ENCODE measurements at regions not wholly inside any gene's neighbourhood (a gene's known extent, or its start where the extent isn't known, plus 50 kb on each side); places are given as distances from the start of the nearest gene placed in this dataset.

- H3K27ac ChIP-seq (ENCODE audit: low read depth, low read length): no peak overlapping the region
- H3K79me2 ChIP-seq (ENCODE audit: insufficient read depth, low read length): no peaks in the 10 kb centered on the region
- TF ChIP-seq CTCF (IDR thresholded peaks at IDR 0.05; ENCODE audit: extremely low read depth, low read depth, low read length): no peak
- H3K4me3 ChIP-seq (ENCODE audit: insufficient read depth, low read length): no peak overlapping the region
- DNase-seq (ENCODE audit: insufficient read length, low spot score, missing footprints): no peak
- H4K20me1 ChIP-seq (ENCODE audit: insufficient read depth, low read length): no peaks in the 10 kb centered on the region
- H3K4me2 ChIP-seq (ENCODE audit: insufficient read depth, low read length): no peak overlapping the region
- H3K27me3 ChIP-seq (ENCODE audit: insufficient read depth, low read length): no peaks in the 10 kb centered on the region
- H2AFZ ChIP-seq (ENCODE audit: low read length): no peak overlapping the region
- no peaks in the 10 kb centered on the region for H3K9me3 ChIP-seq (ENCODE audit: low read depth, low read length)
- no peaks in the 10 kb centered on the region for H3K36me3 ChIP-seq (ENCODE audit: insufficient read depth, low read length)
- H3K4me1 ChIP-seq (ENCODE audit: insufficient read depth, low read length): no peaks in the 10 kb centered on the region
Measured at GRCh38 chr11:133787379-133788141, 57.8 kb downstream of the SPATA19 start.

GRCh38 chr11:133785795-133786340, 59.4 kb downstream of the SPATA19 start:
- Histone ChIP-seq H3K4me1 (ENCODE audit: insufficient read depth, low read length) (no peaks in the 10 kb centered on the region), H3K79me2 (ENCODE audit: insufficient read depth, low read length) (no peaks in the 10 kb centered on the region), H4K20me1 (ENCODE audit: insufficient read depth, low read length) (no peaks in the 10 kb centered on the region), H3K36me3 (ENCODE audit: insufficient read depth, low read length) (no peaks in the 10 kb centered on the region), H3K27me3 (ENCODE audit: insufficient read depth, low read length) (no peaks in the 10 kb centered on the region), H3K27ac (ENCODE audit: low read depth, low read length) (no peak overlapping the region), H3K4me3 (ENCODE audit: insufficient read depth, low read length) (no peak overlapping the region), H3K9me3 (ENCODE audit: low read depth, low read length) (no peaks in the 10 kb centered on the region), H2AFZ (ENCODE audit: low read length) (no peak overlapping the region), H3K4me2 (ENCODE audit: insufficient read depth, low read length) (no peak overlapping the region)
- no peak for DNase-seq (ENCODE audit: insufficient read length, low spot score, missing footprints)
- TF ChIP-seq CTCF (IDR thresholded peaks at IDR 0.05; ENCODE audit: extremely low read depth, low read depth, low read length): no peak

GRCh38 chr11:133784359-133784758, 61.0 kb downstream of the SPATA19 start:
- no peaks in the 10 kb centered on the region for H4K20me1 ChIP-seq (ENCODE audit: insufficient read depth, low read length)
- H2AFZ ChIP-seq (ENCODE audit: low read length): no peak overlapping the region
- no peaks in the 10 kb centered on the region for H3K36me3 ChIP-seq (ENCODE audit: insufficient read depth, low read length)
- no peak for TF ChIP-seq CTCF (IDR thresholded peaks at IDR 0.05; ENCODE audit: extremely low read depth, low read depth, low read length)
- H3K4me2 ChIP-seq (ENCODE audit: insufficient read depth, low read length): no peak overlapping the region
- H3K27ac ChIP-seq (ENCODE audit: low read depth, low read length): no peak overlapping the region
- no peaks in the 10 kb centered on the region for H3K4me1 ChIP-seq (ENCODE audit: insufficient read depth, low read length)
- no peaks in the 10 kb centered on the region for H3K9me3 ChIP-seq (ENCODE audit: low read depth, low read length)
- H3K79me2 ChIP-seq (ENCODE audit: insufficient read depth, low read length): no peaks in the 10 kb centered on the region
- no peak for DNase-seq (ENCODE audit: insufficient read length, low spot score, missing footprints)
- H3K27me3 ChIP-seq (ENCODE audit: insufficient read depth, low read length): no peaks in the 10 kb centered on the region
- no peak overlapping the region for H3K4me3 ChIP-seq (ENCODE audit: insufficient read depth, low read length)

GRCh38 chr11:133782116-133782725, 63.1 kb downstream of the SPATA19 start:
- H3K27ac ChIP-seq (ENCODE audit: low read depth, low read length): no peak overlapping the region
- no peaks in the 10 kb centered on the region for H3K79me2 ChIP-seq (ENCODE audit: insufficient read depth, low read length)
- DNase-seq (ENCODE audit: insufficient read length, low spot score, missing footprints): no peak
- H3K4me1 ChIP-seq (ENCODE audit: insufficient read depth, low read length): no peaks in the 10 kb centered on the region
- H3K4me3 ChIP-seq (ENCODE audit: insufficient read depth, low read length): no peak overlapping the region
- TF ChIP-seq CTCF (IDR thresholded peaks at IDR 0.05; ENCODE audit: extremely low read depth, low read depth, low read length): no peak
- no peaks in the 10 kb centered on the region for H3K9me3 ChIP-seq (ENCODE audit: low read depth, low read length)
- no peak overlapping the region for H3K4me2 ChIP-seq (ENCODE audit: insufficient read depth, low read length)
- no peak overlapping the region for H2AFZ ChIP-seq (ENCODE audit: low read length)
- H3K27me3 ChIP-seq (ENCODE audit: insufficient read depth, low read length): no peaks in the 10 kb centered on the region
- H3K36me3 ChIP-seq (ENCODE audit: insufficient read depth, low read length): no peaks in the 10 kb centered on the region
- H4K20me1 ChIP-seq (ENCODE audit: insufficient read depth, low read length): no peaks in the 10 kb centered on the region
